ENCODE measurements at regions not wholly inside any gene's neighbourhood (a gene's known extent, or its start where the extent isn't known, plus 50 kb on each side); places are given as distances from the start of the nearest gene placed in this dataset.

GRCh38 chr4:43968011-43968410, 480.6 kb downstream of the KCTD8 start:
- no peak for TF ChIP-seq CTCF (IDR thresholded peaks at IDR 0.05)
- H3K9me3 ChIP-seq: no peaks in the 10 kb centered on the region
- no peak for ATAC-seq (ENCODE audit: insufficient number of reproducible peaks, low FRiP score, low read depth)

GRCh38 chr4:43983610-43984009, 465.0 kb downstream of the KCTD8 start:
- DNase-seq (ENCODE audit: low spot score): no peak
- Histone ChIP-seq H3K9me3 (no peaks in the 10 kb centered on the region), H3K4me3 (no peak overlapping the region), H3K27me3 (replicated peaks; ENCODE audit: insufficient read depth) (no peaks in the 10 kb centered on the region), H3K36me3 (no peaks in the 10 kb centered on the region), H3K4me1 (ENCODE audit: control insufficient read depth in 1 of 2, low read depth in 2 of 2) (no peaks in the 10 kb centered on the region), H3K27ac (no peak overlapping the region)
- TF ChIP-seq CTCF (IDR thresholded peaks at IDR 0.05): no peak
- no peak for ATAC-seq (ENCODE audit: insufficient number of reproducible peaks, low FRiP score, low read depth)

More at GRCh38 chr4:43968011-43968410, 480.6 kb downstream of the KCTD8 start:
- no peak overlapping the region for H3K4me3 ChIP-seq
- no peaks in the 10 kb centered on the region for H3K36me3 ChIP-seq
- H3K27me3 ChIP-seq (replicated peaks; ENCODE audit: insufficient read depth): no peaks in the 10 kb centered on the region
- no peak overlapping the region for H3K27ac ChIP-seq
- no peak for DNase-seq (ENCODE audit: low spot score)
- no peaks in the 10 kb centered on the region for H3K4me1 ChIP-seq (ENCODE audit: control insufficient read depth in 1 of 2, low read depth in 2 of 2)

GRCh38 chr4:43987331-43987944, 461.2 kb downstream of the KCTD8 start:
- H3K9me3 ChIP-seq: no peaks in the 10 kb centered on the region
- no peaks in the 10 kb centered on the region for H3K27me3 ChIP-seq (replicated peaks; ENCODE audit: insufficient read depth)
- H3K36me3 ChIP-seq: no peaks in the 10 kb centered on the region
- H3K4me3 ChIP-seq: no peak overlapping the region
- DNase-seq (ENCODE audit: low spot score): no peak
- no peak overlapping the region for H3K27ac ChIP-seq
- no peak for TF ChIP-seq CTCF (IDR thresholded peaks at IDR 0.05)
- no peaks in the 10 kb centered on the region for H3K4me1 ChIP-seq (ENCODE audit: control insufficient read depth in 1 of 2, low read depth in 2 of 2)
- no peak for ATAC-seq (ENCODE audit: insufficient number of reproducible peaks, low FRiP score, low read depth)

- no peaks in the 10 kb centered on the region for H3K9me3 ChIP-seq
- no peak overlapping the region for H3K27ac ChIP-seq
- H3K4me3 ChIP-seq: no peak overlapping the region
- ATAC-seq (ENCODE audit: insufficient number of reproducible peaks, low FRiP score, low read depth): no peak
- DNase-seq (ENCODE audit: low spot score): no peak
- no peaks in the 10 kb centered on the region for H3K4me1 ChIP-seq (ENCODE audit: control insufficient read depth in 1 of 2, low read depth in 2 of 2)
- H3K27me3 ChIP-seq (replicated peaks; ENCODE audit: insufficient read depth): no peaks in the 10 kb centered on the region
- no peak for TF ChIP-seq CTCF (IDR thresholded peaks at IDR 0.05)
- no peaks in the 10 kb centered on the region for H3K36me3 ChIP-seq
Observed at GRCh38 chr4:43990551-43990950, 458.1 kb downstream of the KCTD8 start.

GRCh38 chr4:43990963-43991362, 457.6 kb downstream of the KCTD8 start:
- DNase-seq (ENCODE audit: low spot score): no peak
- no peak overlapping the region for H3K4me3 ChIP-seq
- ATAC-seq (ENCODE audit: insufficient number of reproducible peaks, low FRiP score, low read depth): no peak
- no peaks in the 10 kb centered on the region for H3K36me3 ChIP-seq
- no peaks in the 10 kb centered on the region for H3K27me3 ChIP-seq (replicated peaks; ENCODE audit: insufficient read depth)
- H3K9me3 ChIP-seq: no peaks in the 10 kb centered on the region
- H3K27ac ChIP-seq: no peak overlapping the region
- H3K4me1 ChIP-seq (ENCODE audit: control insufficient read depth in 1 of 2, low read depth in 2 of 2): no peaks in the 10 kb centered on the region
- TF ChIP-seq CTCF (IDR thresholded peaks at IDR 0.05): no peak
